ENCODE measurements at regions not wholly inside any gene's neighbourhood (a gene's known extent, or its start where the extent isn't known, plus 50 kb on each side); places are given as distances from the start of the nearest gene placed in this dataset.

- TF ChIP-seq, protein P1, sequence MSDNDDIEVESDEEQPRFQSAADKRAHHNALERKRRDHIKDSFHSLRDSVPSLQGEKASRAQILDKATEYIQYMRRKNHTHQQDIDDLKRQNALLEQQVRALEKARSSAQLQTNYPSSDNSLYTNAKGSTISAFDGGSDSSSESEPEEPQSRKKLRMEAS (IDR thresholded peaks at IDR 0.05) = no peak
- TF ChIP-seq EP300 (IDR thresholded peaks at IDR 0.05; ENCODE audit: borderline replicate concordance) (no peak), YY1 (IDR thresholded peaks at IDR 0.05; ENCODE audit: low read depth) (no peak), RAD21 (IDR thresholded peaks at IDR 0.05; ENCODE audit: low read depth) (no peak), TEAD4 (IDR thresholded peaks at IDR 0.05) (no peak), EGR1 (IDR thresholded peaks at IDR 0.05) (no peak), TAF1 (IDR thresholded peaks at IDR 0.05; ENCODE audit: low read depth) (no peak), FOXM1 (IDR thresholded peaks at IDR 0.05; ENCODE audit: borderline replicate concordance, low read depth) (no peak), REST (IDR thresholded peaks at IDR 0.05; ENCODE audit: low read depth) (no peak), USF1 (IDR thresholded peaks at IDR 0.05) (no peak), CREB1 (IDR thresholded peaks at IDR 0.05; ENCODE audit: low read depth) (no peak), ZBTB7A (IDR thresholded peaks at IDR 0.05; ENCODE audit: low read depth) (no peak), NFIC (IDR thresholded peaks at IDR 0.05) (no peak), TCF12 (IDR thresholded peaks at IDR 0.05; ENCODE audit: low read depth) (no peak), CEBPB (IDR thresholded peaks at IDR 0.05) (no peak)
Measured at GRCh38 chr10:100625816-100626215, 90.1 kb downstream of the HIF1AN start.

DNA sequence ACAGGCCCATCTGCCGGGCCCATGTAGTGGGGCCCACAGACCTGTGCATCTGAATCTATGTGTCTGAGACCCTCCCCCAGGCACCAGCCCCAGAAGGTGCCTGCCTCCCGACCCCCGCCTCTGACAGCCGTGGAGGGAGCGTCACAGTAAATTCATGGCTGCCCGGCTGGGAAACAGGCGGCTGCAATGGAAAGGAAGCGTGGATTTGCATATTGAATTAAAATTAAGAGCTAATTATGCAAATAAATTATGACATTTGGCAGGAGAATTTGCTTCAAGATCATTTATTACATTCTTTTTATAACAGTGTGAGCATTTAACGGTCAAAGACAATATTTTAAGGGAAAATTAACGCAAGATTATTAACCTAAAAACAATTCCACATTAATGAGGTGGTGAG, 92.3 kb downstream of the HIF1AN start:
- TF ChIP-seq TCF12 (IDR thresholded peaks at IDR 0.05; ENCODE audit: low read depth) = no peak
- no peak for TF ChIP-seq CEBPB (IDR thresholded peaks at IDR 0.05)
- TF ChIP-seq ZBTB7A (IDR thresholded peaks at IDR 0.05; ENCODE audit: low read depth) = no peak
- no peak for TF ChIP-seq USF1 (IDR thresholded peaks at IDR 0.05)
- TF ChIP-seq TEAD4 (IDR thresholded peaks at IDR 0.05) = no peak
- no peak for TF ChIP-seq EGR1 (IDR thresholded peaks at IDR 0.05)
- TF ChIP-seq NFIC (IDR thresholded peaks at IDR 0.05) = no peak
- TF ChIP-seq, protein P1 (IDR thresholded peaks at IDR 0.05) = no peak

DNA sequence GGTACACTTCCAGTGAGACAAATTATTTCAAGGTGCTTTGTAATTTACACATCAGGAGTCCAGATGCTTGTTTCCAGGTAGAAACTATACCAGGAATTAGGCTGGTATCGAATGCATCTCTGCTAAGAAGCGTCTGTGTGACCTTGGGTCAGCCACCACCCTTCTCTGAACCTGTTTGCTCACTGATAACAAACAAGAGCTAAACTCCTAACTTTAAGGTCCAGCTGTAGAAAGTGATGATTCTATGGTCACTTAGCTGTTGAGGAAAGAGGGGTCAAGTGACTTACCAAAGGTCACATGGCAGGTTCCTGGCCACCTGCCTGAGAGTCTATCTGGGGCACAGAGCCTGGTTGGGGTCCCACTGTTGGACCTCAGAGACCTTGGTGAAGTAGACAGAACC, 95.4 kb downstream of the HIF1AN start:
- no peak for TF ChIP-seq FOXM1 (IDR thresholded peaks at IDR 0.05; ENCODE audit: borderline replicate concordance, low read depth)
- TF ChIP-seq NFIC (IDR thresholded peaks at IDR 0.05) = no peak
- no peak for TF ChIP-seq ZBTB7A (IDR thresholded peaks at IDR 0.05; ENCODE audit: low read depth)

DNA sequence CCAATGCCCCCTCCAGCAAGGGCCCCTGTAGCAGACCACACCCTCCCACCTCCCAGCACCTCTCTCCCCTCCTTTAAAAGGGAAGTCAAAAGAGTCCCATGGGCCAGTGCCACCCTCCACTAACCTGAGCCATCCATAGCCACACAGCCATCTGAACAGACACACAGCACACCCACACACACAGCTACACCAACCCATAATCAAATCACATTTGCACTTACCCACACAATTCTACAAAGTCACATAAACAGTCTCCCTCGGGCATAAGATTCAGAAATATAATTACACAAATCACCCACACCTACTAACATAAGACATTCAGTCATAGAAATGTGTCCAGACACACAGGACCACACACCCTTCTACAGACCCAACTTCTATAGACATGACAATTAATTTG, 96.3 kb downstream of the HIF1AN start:
- no peak for TF ChIP-seq RAD21 (IDR thresholded peaks at IDR 0.05; ENCODE audit: low read depth)
- TF ChIP-seq CEBPB (IDR thresholded peaks at IDR 0.05) = no peak
- no peak for TF ChIP-seq TEAD4 (IDR thresholded peaks at IDR 0.05)
- TF ChIP-seq EGR1 (IDR thresholded peaks at IDR 0.05) = no peak
- TF ChIP-seq FOXM1 (IDR thresholded peaks at IDR 0.05; ENCODE audit: borderline replicate concordance, low read depth) = no peak
- no peak for TF ChIP-seq TAF1 (IDR thresholded peaks at IDR 0.05; ENCODE audit: low read depth)
- TF ChIP-seq EP300 (IDR thresholded peaks at IDR 0.05; ENCODE audit: borderline replicate concordance) = no peak
- TF ChIP-seq TCF12 (IDR thresholded peaks at IDR 0.05; ENCODE audit: low read depth) = no peak

DNA sequence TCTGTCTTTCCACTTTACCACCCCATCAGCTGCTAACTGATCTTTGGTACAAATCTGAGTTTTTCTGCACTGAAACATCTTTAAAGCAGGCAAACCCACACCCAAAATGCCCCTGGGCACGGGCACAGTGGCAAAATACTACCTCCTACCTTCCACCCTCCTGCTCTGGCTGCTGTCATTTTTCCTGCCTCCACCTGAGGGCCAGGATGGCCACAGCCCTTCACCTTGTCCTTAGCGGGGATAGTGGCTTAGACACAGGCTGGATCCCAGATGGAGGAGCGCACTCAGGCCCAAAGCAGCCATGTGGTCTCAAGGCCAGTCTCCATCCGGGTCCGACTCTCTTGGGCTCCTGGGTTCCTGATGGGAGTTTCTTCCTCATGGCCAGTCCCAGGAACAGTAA, 98.3 kb downstream of the HIF1AN start:
- TF ChIP-seq REST (IDR thresholded peaks at IDR 0.05; ENCODE audit: low read depth) (no peak), YY1 (IDR thresholded peaks at IDR 0.05; ENCODE audit: low read depth) (no peak), NFIC (IDR thresholded peaks at IDR 0.05) (no peak), CEBPB (IDR thresholded peaks at IDR 0.05) (no peak), ZBTB7A (IDR thresholded peaks at IDR 0.05; ENCODE audit: low read depth) (no peak), EGR1 (IDR thresholded peaks at IDR 0.05) (no peak), TCF12 (IDR thresholded peaks at IDR 0.05; ENCODE audit: low read depth) (no peak), USF1 (IDR thresholded peaks at IDR 0.05) (no peak)

GRCh38 chr10:100636848-100637553, 101.3 kb downstream of the HIF1AN start:
- TF ChIP-seq ZBTB7A (IDR thresholded peaks at IDR 0.05; ENCODE audit: low read depth) = no peak
- TF ChIP-seq, protein P1 (IDR thresholded peaks at IDR 0.05) = no peak
- no peak for TF ChIP-seq TEAD4 (IDR thresholded peaks at IDR 0.05)
- no peak for TF ChIP-seq TAF1 (IDR thresholded peaks at IDR 0.05; ENCODE audit: low read depth)
- TF ChIP-seq CEBPB (IDR thresholded peaks at IDR 0.05) = no peak
- TF ChIP-seq EGR1 (IDR thresholded peaks at IDR 0.05) = no peak
- no peak for TF ChIP-seq NFIC (IDR thresholded peaks at IDR 0.05)
- TF ChIP-seq RAD21 (IDR thresholded peaks at IDR 0.05; ENCODE audit: low read depth) = no peak
- no peak for TF ChIP-seq REST (IDR thresholded peaks at IDR 0.05; ENCODE audit: low read depth)

Measured in Ishikawa (cell line).